ENCODE measurements at regions not wholly inside any gene's neighbourhood (a gene's known extent, or its start where the extent isn't known, plus 50 kb on each side); places are given as distances from the start of the nearest gene placed in this dataset.

GRCh38 chr12:124488520-124488919 lies 78.9 kb downstream of the NCOR2 start:
- no peak overlapping the region for H2BK5ac ChIP-seq (ENCODE audit: insufficient read length, low read length)
- H2BK120ac ChIP-seq (ENCODE audit: low read depth, low read length, poor library complexity, severe bottlenecking): no peak overlapping the region
- H3K9me3 Mint-ChIP-seq: no peaks in the 10 kb centered on the region
- no peak for DNase-seq
- H2BK12ac ChIP-seq (ENCODE audit: insufficient read length, low read depth, low read length): no peak overlapping the region
- H3K23ac ChIP-seq (ENCODE audit: insufficient read length, low read depth, low read length): no peak overlapping the region
- peak overlapping the region; percentile 76 to 92 (median 77); a peak in 4 of 7 replicates for H3K27ac Mint-ChIP-seq
- no peak overlapping the region for H4K5ac ChIP-seq (ENCODE audit: insufficient read length, low read depth, low read length)
- no peaks in the 10 kb centered on the region for H4K20me1 ChIP-seq (ENCODE audit: control insufficient read depth, insufficient read depth, insufficient read length)
- no peak overlapping the region for H2AFZ ChIP-seq (ENCODE audit: low read length)
- H3K27me3 ChIP-seq (ENCODE audit: insufficient read depth, low read length): no peaks in the 10 kb centered on the region
- H3K27ac ChIP-seq (ENCODE audit: insufficient read length, low read depth, low read length): no peak overlapping the region
- peaks cover 5 to 34% (median 31%) of the 10 kb centered on the region in 3 experiments; a peak in 6 of 7 replicates for H3K36me3 Mint-ChIP-seq (ENCODE audit: insufficient read depth in 1 of 3, low read depth in 3 of 3)
- H3K27me3 Mint-ChIP-seq (ENCODE audit: low read depth): peaks cover 4% of the 10 kb centered on the region
- no CpG with 5 or more reads among the region's 10 CpGs for WGBS (ENCODE audit: extremely low coverage, insufficient read length, low lambda C conversion rate)
- H3K9ac ChIP-seq (ENCODE audit: extremely low read depth, insufficient read length, low read length): no peak overlapping the region
- no peak overlapping the region for H3K56ac ChIP-seq (ENCODE audit: insufficient read length, low read depth, low read length)
- no peak overlapping the region for H2BK15ac ChIP-seq (ENCODE audit: low read depth, low read length)
- H3K4me1 ChIP-seq (ENCODE audit: insufficient read depth, low read length): no peaks in the 10 kb centered on the region
- no peak overlapping the region for H4K8ac ChIP-seq (replicated peaks; ENCODE audit: insufficient read length, low read depth, low read length)
- no peak overlapping the region for H3K4ac ChIP-seq (ENCODE audit: low read depth, low read length)
- H3T11ph ChIP-seq (ENCODE audit: low read length): no peak overlapping the region
- H3K79me2 ChIP-seq (ENCODE audit: insufficient read depth, low read length): peaks cover 7% of the 10 kb centered on the region; the same call in 1 of the 2 replicates
- no peak overlapping the region for H3K4me3 Mint-ChIP-seq
- H3K23me2 ChIP-seq (ENCODE audit: insufficient read length, low read depth, low read length, poor library complexity, severe bottlenecking): no peaks in the 10 kb centered on the region
- H3K9me3 ChIP-seq (ENCODE audit: control insufficient read depth, low read depth, low read length): no peaks in the 10 kb centered on the region
- H2AK5ac ChIP-seq (ENCODE audit: insufficient read length, low read length): no peak overlapping the region
- H3K14ac ChIP-seq (ENCODE audit: insufficient read depth, low read length): no peak overlapping the region; the same call in 1 of the 2 replicates
- H3K18ac ChIP-seq (ENCODE audit: insufficient read length, low read depth, low read length): no peak overlapping the region
- H3K79me1 ChIP-seq (ENCODE audit: insufficient read depth, low read depth, low read length, poor library complexity, severe bottlenecking): peaks cover 9% of the 10 kb centered on the region
- no peak overlapping the region for H3K4me2 ChIP-seq (ENCODE audit: insufficient read depth, insufficient read length, low read length)
- no peak for TF ChIP-seq CTCF (conservative IDR thresholded peaks at IDR 0.05)
- no peak overlapping the region for H4K91ac ChIP-seq (ENCODE audit: insufficient read length, low read depth, low read length)
- H2BK20ac ChIP-seq (ENCODE audit: low read depth, low read length, poor library complexity, severe bottlenecking): no peak overlapping the region
- peaks cover 10% of the 10 kb centered on the region in 2 experiments for H3K4me1 Mint-ChIP-seq

Data from H9 (cell line).